GM12878 (cell line): ENCODE measurements at regions not wholly inside any gene's neighbourhood (a gene's known extent, or its start where the extent isn't known, plus 50 kb on each side); places are given as distances from the start of the nearest gene placed in this dataset.

Source experiments
- ATAC-seq: fragments of 200-7000 bp; cut with Tn5 transposase; 3 replicates; pipeline ENCODE4 v1.9.1; 2020; ENCODE audit warnings: mild to moderate bottlenecking, moderate library complexity
- BruUV-seq: library from RNA; stranded (reverse); fragments of 400-500 nt; replicated peaks from 2 replicates; lab custom pipeline; 2021; lab: Mats Ljungman, UMichigan
- CTCF ChIA-PET: fragments of 300-600 bp; sonication (Branson Sonifier 250); formaldehyde crosslinking; extraction: SDS; loops from one replicate; lab custom pipeline; 2021; ENCODE audit warnings: inconsistent platforms; lab: Yijun Ruan, JAX
- POLR2A ChIA-PET: fragments of 350-600 bp; formaldehyde crosslinking; extraction: SDS; loops from one replicate; lab custom pipeline; 2021; ENCODE audit warnings: inconsistent platforms; lab: Charles Lee
- RAD21 ChIA-PET: fragments of 300-600 bp; sonication (Branson Sonifier 250); formaldehyde crosslinking; loops from one replicate; lab custom pipeline; 2023; ENCODE audit warnings: antibody characterized with exemption; ENCODE audit not compliant: unreplicated experiment; lab: Charles Lee
- SMC1A ChIA-PET: fragments of 300-600 bp; sonication (Branson Sonifier 250); formaldehyde crosslinking; loops from one replicate; lab custom pipeline; 2023; ENCODE audit not compliant: unreplicated experiment, uncharacterized antibody; lab: Charles Lee
- DNase-seq: peaks from one replicate; pipeline ENCODE4 v3.0.0-alpha.2; 2011; ENCODE audit warnings: low read depth, low spot score
- FAIRE-seq: peaks from 3 replicates; lab custom pipeline; 2011; peaks lifted over from hg19 to GRCh38; lab: Jason Lieb, UNC
- H2AFZ ChIP-seq: 2 replicates; pipeline ENCODE4 v1.6.0; 2011; ENCODE audit warnings: low read depth, low read length, control low read depth; ENCODE audit not compliant: control insufficient read depth
- H3K27ac ChIP-seq: 2 replicates; pipeline ENCODE4 v1.5.1; 2011; ENCODE audit warnings: control low read depth; ENCODE audit not compliant: control insufficient read depth, insufficient read depth
- H3K27me3 ChIP-seq, 2 experiments: replicated peaks in 1 of 2; 2 replicates each; pipeline versions ENCODE4 v1.6.0 to v1.6.1; 2011; ENCODE audit warnings: low read length in 1 of 2; ENCODE audit not compliant: control insufficient read depth in 2 of 2, insufficient read depth in 2 of 2
- H3K36me3 ChIP-seq, 2 experiments: 2 replicates each; pipeline ENCODE4 v1.5.1; 2011; ENCODE audit warnings: low read length in 1 of 2; ENCODE audit not compliant: control insufficient read depth in 2 of 2, insufficient read depth in 2 of 2
- H3K4me1 ChIP-seq: 2 replicates; pipeline ENCODE4 v1.6.1; 2011; ENCODE audit warnings: mild to moderate bottlenecking, low read length, moderate library complexity, mixed read lengths; ENCODE audit not compliant: control insufficient read depth, insufficient read depth
- H3K4me2 ChIP-seq: 2 replicates; pipeline ENCODE4 v1.6.0; 2011; ENCODE audit warnings: control low read depth; ENCODE audit not compliant: control insufficient read depth, insufficient read depth
- H3K4me3 ChIP-seq: fragments of 200-600 bp; sonication (generic); 2 replicates; pipeline ENCODE4 v1.5.1; 2016
- H3K79me2 ChIP-seq: 2 replicates; pipeline ENCODE4 v1.6.0; 2011; ENCODE audit warnings: low read length; ENCODE audit not compliant: control insufficient read depth, insufficient read depth
- H3K9ac ChIP-seq: 2 replicates; pipeline ENCODE4 v1.8.0; 2011; ENCODE audit warnings: low read length, control low read depth, mixed read lengths; ENCODE audit not compliant: control insufficient read depth, insufficient read depth
- H3K9me3 ChIP-seq: replicated peaks from 3 replicates; pipeline ENCODE4 v1.5.1; 2011; ENCODE audit warnings: mild to moderate bottlenecking, low read length; ENCODE audit not compliant: control insufficient read depth, insufficient read depth
- H4K20me1 ChIP-seq: 2 replicates; pipeline ENCODE4 v1.6.0; 2011; ENCODE audit not compliant: control insufficient read depth, insufficient read depth
- BMI1 ChIP-seq: fragments of 450-650 bp; IDR thresholded peaks from 2 replicates; pipeline ENCODE4 v1.6.1; 2016; ENCODE audit warnings: mild to moderate bottlenecking, moderate library complexity, borderline replicate concordance
- CHD1 ChIP-seq: IDR thresholded peaks from 2 replicates; pipeline ENCODE4 v1.6.1; 2012; ENCODE audit warnings: low read depth, low read length, improper control_type of control experiment
- CHD2 ChIP-seq: IDR thresholded peaks from 2 replicates; pipeline ENCODE4 v1.6.1; 2011; ENCODE audit warnings: low read depth, low read length, improper control_type of control experiment, borderline replicate concordance
- DPF2 ChIP-seq: fragments of 450-650 bp; IDR thresholded peaks from 2 replicates; pipeline ENCODE4 v1.6.1; 2017; ENCODE audit warnings: mild to moderate bottlenecking
- HDGF ChIP-seq: fragments of 450-650 bp; IDR thresholded peaks from 2 replicates; pipeline ENCODE4 v1.6.1; 2016; ENCODE audit warnings: antibody characterized with exemption
- IKZF1 ChIP-seq: fragments of 450-650 bp; conservative IDR thresholded peaks from 2 replicates; pipeline ENCODE4 v1.6.1; 2017; ENCODE audit warnings: antibody characterized with exemption, mild to moderate bottlenecking
- NFYB ChIP-seq: IDR thresholded peaks from 2 replicates; pipeline ENCODE4 v1.6.1; 2011; ENCODE audit warnings: low read depth, mild to moderate bottlenecking, low read length, improper control_type of control experiment, moderate library complexity; ENCODE audit not compliant: insufficient read depth
- POLR2AphosphoS5 ChIP-seq: IDR thresholded peaks from 2 replicates; pipeline ENCODE4 v1.6.1; 2011; ENCODE audit warnings: mild to moderate bottlenecking, low read length, inconsistent platforms
- RAD51 ChIP-seq: fragments of 450-650 bp; IDR thresholded peaks from 2 replicates; pipeline ENCODE4 v1.6.1; 2016; ENCODE audit warnings: moderate library complexity, mild to moderate bottlenecking, inconsistent platforms
- SRF ChIP-seq, 2 experiments: IDR thresholded peaks; 2 replicates each; pipeline ENCODE4 v1.6.1; 2011; ENCODE audit warnings: low read depth in 2 of 2, low read length in 2 of 2, mild to moderate bottlenecking in 1 of 2, moderate library complexity in 1 of 2
- STAT3 ChIP-seq: IDR thresholded peaks from 2 replicates; pipeline ENCODE4 v1.6.1; 2011; ENCODE audit warnings: low read depth, low read length, improper control_type of control experiment
- SUZ12 ChIP-seq: fragments of 200-600 bp; sonication (generic); IDR thresholded peaks from one replicate; pipeline ENCODE4 v1.6.1; 2018; ENCODE audit warnings: antibody characterized with exemption, mild to moderate bottlenecking; ENCODE audit not compliant: unreplicated experiment
- TCF3 ChIP-seq: IDR thresholded peaks from 2 replicates; pipeline ENCODE4 v1.6.1; 2012; ENCODE audit warnings: low read depth, mild to moderate bottlenecking, low read length, borderline replicate concordance; ENCODE audit not compliant: insufficient read depth
- WGBS: methylation state at CpG from one replicate; pipeline ENCODE4 v1.1.6; 2016; ENCODE audit warnings: low lambda C conversion rate; ENCODE audit not compliant: insufficient replicate concordance, insufficient coverage; ENCODE audit errors: missing lambda C conversion rate; 5-methylcytosine and 5-hydroxymethylcytosine counted together
- in situ Hi-C: fragments of 300-500 bp; cut with MboI; formaldehyde crosslinking; loops from 9 replicates; pipeline ENCODE4 v1.14.3; 2018; ENCODE audit warnings: mixed read lengths
- intact Hi-C: fragments of 100-400 bp; cut with micrococcal nuclease; formaldehyde crosslinking; loops from one replicate; pipeline ENCODE4 v1.14.2; 2022; ENCODE audit not compliant: unreplicated experiment
- TF ChIP-seq, protein P1 (sequence below): fragments of 450-650 bp; IDR thresholded peaks from 2 replicates; pipeline ENCODE4 v1.6.1; 2017; ENCODE audit warnings: mild to moderate bottlenecking

- Histone ChIP-seq H3K4me2 (no peak overlapping the region), H3K27ac (no peak overlapping the region), H3K79me2 (no peaks in the 10 kb centered on the region), H3K27me3 (no peaks in the 10 kb centered on the region; a peak in 1 of 4 replicates), H3K36me3 (no peaks in the 10 kb centered on the region), H4K20me1 (no peaks in the 10 kb centered on the region), H3K9ac (no peak overlapping the region), H3K9me3 (no peaks in the 10 kb centered on the region; the same call in 2 of the 3 replicates), H2AFZ (no peak overlapping the region), H3K4me3 (no peak overlapping the region), H3K4me1 (peaks cover 3% of the 10 kb centered on the region; the same call in 1 of the 2 replicates)
- ChIA-PET POLR2A (no interaction called here), SMC1A (no interaction called here), CTCF (no interaction called here), RAD21 (no interaction called here)
- no TSS peak for BruUV-seq
- TF ChIP-seq HDGF (no peak), BMI1 (no peak), RAD51 (no peak), STAT3 (no peak), SUZ12 (no peak), IKZF1 (no peak), TCF3 (no peak), CHD2 (no peak), SRF (IDR thresholded peaks at IDR 0.05; ENCODE audit: low read depth in 2 of 2, low read length in 2 of 2) (no peak), CHD1 (no peak), DPF2 (no peak), POLR2AphosphoS5 (no peak), NFYB (no peak)
- TF ChIP-seq, protein P1, sequence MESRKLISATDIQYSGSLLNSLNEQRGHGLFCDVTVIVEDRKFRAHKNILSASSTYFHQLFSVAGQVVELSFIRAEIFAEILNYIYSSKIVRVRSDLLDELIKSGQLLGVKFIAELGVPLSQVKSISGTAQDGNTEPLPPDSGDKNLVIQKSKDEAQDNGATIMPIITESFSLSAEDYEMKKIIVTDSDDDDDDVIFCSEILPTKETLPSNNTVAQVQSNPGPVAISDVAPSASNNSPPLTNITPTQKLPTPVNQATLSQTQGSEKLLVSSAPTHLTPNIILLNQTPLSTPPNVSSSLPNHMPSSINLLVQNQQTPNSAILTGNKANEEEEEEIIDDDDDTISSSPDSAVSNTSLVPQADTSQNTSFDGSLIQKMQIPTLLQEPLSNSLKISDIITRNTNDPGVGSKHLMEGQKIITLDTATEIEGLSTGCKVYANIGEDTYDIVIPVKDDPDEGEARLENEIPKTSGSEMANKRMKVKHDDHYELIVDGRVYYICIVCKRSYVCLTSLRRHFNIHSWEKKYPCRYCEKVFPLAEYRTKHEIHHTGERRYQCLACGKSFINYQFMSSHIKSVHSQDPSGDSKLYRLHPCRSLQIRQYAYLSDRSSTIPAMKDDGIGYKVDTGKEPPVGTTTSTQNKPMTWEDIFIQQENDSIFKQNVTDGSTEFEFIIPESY = no peak
- in situ Hi-C loops = no loop called here
- intact Hi-C loops = no loop called here
- ATAC-seq = no peak
- 23% methylated on average over 5 of the region's 5 CpGs for WGBS
- FAIRE-seq = no peak
- no peak for DNase-seq
Measured at GRCh38 chr3:72327008-72327407, 521.2 kb downstream of the SHQ1 start.
